ENCODE measurements at regions not wholly inside any gene's neighbourhood (a gene's known extent, or its start where the extent isn't known, plus 50 kb on each side); places are given as distances from the start of the nearest gene placed in this dataset.

- no peak overlapping the region for H3K9ac ChIP-seq
- no peaks in the 10 kb centered on the region for H3K27me3 ChIP-seq (ENCODE audit: insufficient read depth)
- no peak overlapping the region for H3K4me2 ChIP-seq
- no peaks in the 10 kb centered on the region; a peak in 1 of 4 replicates for H3K4me1 ChIP-seq (ENCODE audit: control insufficient read depth in 1 of 2, insufficient read depth in 2 of 2, low read depth in 1 of 2, low read length in 1 of 2)
- no peaks in the 10 kb centered on the region for H3K9me3 ChIP-seq
- no peak overlapping the region for H3K4me3 ChIP-seq (ENCODE audit: low read depth in 2 of 2, low read length in 1 of 2)
- WGBS (ENCODE audit: low lambda C conversion rate): 67% methylated on average over 4 of the region's 4 CpGs
- H3K79me2 ChIP-seq (ENCODE audit: insufficient read depth): no peaks in the 10 kb centered on the region
- H2AFZ ChIP-seq (ENCODE audit: low read depth): no peak overlapping the region
- no peak for TF ChIP-seq EZH2phosphoT487 (IDR thresholded peaks at IDR 0.05; ENCODE audit: borderline replicate concordance, low read depth)
- no peak for TF ChIP-seq USF2 (IDR thresholded peaks at IDR 0.05; ENCODE audit: borderline replicate concordance, low read depth, low read length)
- no peak for TF ChIP-seq SIN3A (IDR thresholded peaks at IDR 0.05; ENCODE audit: borderline replicate concordance, low read depth, low read length)
- TF ChIP-seq FOXJ3 (CRISPR knock-in tag; IDR thresholded peaks at IDR 0.05): no peak
- no peaks in the 10 kb centered on the region for H3F3A ChIP-seq (replicated peaks; ENCODE audit: insufficient read depth)
- H4K20me1 ChIP-seq (ENCODE audit: insufficient read depth): no peaks in the 10 kb centered on the region
- ChIA-PET POLR2A (no interaction called here), CTCF (interaction anchor here (1.2 to 2.0 kb wide), 3 partner anchors 8 to 18 kb away, joined by 3 to 8 read pairs (median 4); no protein-coding TSS in a partner anchor)
- no peaks in the 10 kb centered on the region for H3K36me3 ChIP-seq (replicated peaks in 1 of 2; ENCODE audit: control insufficient read depth in 1 of 2, insufficient read depth in 2 of 2, low read length in 1 of 2)
- no peaks in the 10 kb centered on the region for H3K9me2 ChIP-seq
- DNase-seq: no peak
- H3K27ac ChIP-seq (ENCODE audit: low read depth in 2 of 2, low read length in 1 of 2): no peak overlapping the region
Observed at GRCh38 chr2:164115806-164116205, 380.0 kb upstream of the FIGN start.

GRCh38 chr2:164114937-164115336 lies 379.1 kb upstream of the FIGN start:
- Histone ChIP-seq H3K79me2 (ENCODE audit: insufficient read depth) (no peaks in the 10 kb centered on the region), H2AFZ (ENCODE audit: low read depth) (no peak overlapping the region), H3K27ac (ENCODE audit: low read depth in 2 of 2, low read length in 1 of 2) (no peak overlapping the region), H3K36me3 (replicated peaks in 1 of 2; ENCODE audit: control insufficient read depth in 1 of 2, insufficient read depth in 2 of 2, low read length in 1 of 2) (no peaks in the 10 kb centered on the region), H3F3A (replicated peaks; ENCODE audit: insufficient read depth) (no peaks in the 10 kb centered on the region), H3K9me2 (no peaks in the 10 kb centered on the region), H4K20me1 (ENCODE audit: insufficient read depth) (no peaks in the 10 kb centered on the region), H3K27me3 (ENCODE audit: insufficient read depth) (no peaks in the 10 kb centered on the region), H3K9me3 (no peaks in the 10 kb centered on the region), H3K4me2 (no peak overlapping the region), H3K4me3 (ENCODE audit: low read depth in 2 of 2, low read length in 1 of 2) (no peak overlapping the region), H3K9ac (no peak overlapping the region), H3K4me1 (ENCODE audit: control insufficient read depth in 1 of 2, insufficient read depth in 2 of 2, low read depth in 1 of 2, low read length in 1 of 2) (no peaks in the 10 kb centered on the region; a peak in 1 of 4 replicates)
- POLR2A ChIA-PET: interaction anchor here (0.6 kb wide), 1 partner anchor 61 kb away, joined by 4 read pairs; no protein-coding TSS in a partner anchor
- TF ChIP-seq RFX5 (IDR thresholded peaks at IDR 0.05; ENCODE audit: low read length) (no peak), EP300 (IDR thresholded peaks at IDR 0.05; ENCODE audit: borderline replicate concordance in 1 of 2, low read depth in 1 of 2, low read length in 1 of 2) (no peak), NFIC (IDR thresholded peaks at IDR 0.05; ENCODE audit: borderline replicate concordance) (no peak), GATA2 (CRISPR knock-in tag; IDR thresholded peaks at IDR 0.05) (no peak), NRF1 (IDR thresholded peaks at IDR 0.05; ENCODE audit: low read depth, low read length) (no peak), REST (IDR thresholded peaks at IDR 0.05; ENCODE audit: low read depth, low read length) (no peak), SIN3A (IDR thresholded peaks at IDR 0.05; ENCODE audit: borderline replicate concordance, low read depth, low read length) (no peak), USF1 (IDR thresholded peaks at IDR 0.05; ENCODE audit: borderline replicate concordance, low read depth) (no peak)
- DNase-seq: no peak
- CTCF ChIA-PET: interaction anchor here (0.6 to 2.0 kb wide), 5 partner anchors 9 to 445 kb away, joined by 3 to 8 read pairs (median 3); no protein-coding TSS in a partner anchor

All from SK-N-SH (cell line).